HepG2 (cell line): ENCODE measurements at regions not wholly inside any gene's neighbourhood (a gene's known extent, or its start where the extent isn't known, plus 50 kb on each side); places are given as distances from the start of the nearest gene placed in this dataset.

Source experiments
- CCDC6 ChIP-seq: sonication (generic); formaldehyde crosslinking; IDR thresholded peaks from 2 replicates; pipeline ENCODE4 v1.8.1; 2022; ENCODE audit warnings: mild to moderate bottlenecking, missing genetic modification reagents, moderate library complexity
- EZH2 ChIP-seq: conservative IDR thresholded peaks from 2 replicates; pipeline ENCODE4 v1.6.1; 2012; ENCODE audit warnings: mild to moderate bottlenecking, low read depth, low read length, moderate library complexity
- LCORL ChIP-seq, 2 experiments: fragments of 450-650 bp in 1 of 2; sonication (generic) in 1 of 2; formaldehyde crosslinking in 1 of 2; IDR thresholded peaks; 2 replicates each; pipeline versions ENCODE4 v1.5.0 to v1.6.1; 2017 to 2020; ENCODE audit warnings: antibody characterized with exemption in 1 of 2, missing genetic modification reagents in 1 of 2
- MED1 ChIP-seq: sonication (generic); formaldehyde crosslinking; IDR thresholded peaks from 2 replicates; pipeline ENCODE4 v1.4.0; 2020; ENCODE audit warnings: missing genetic modification reagents
- SIN3A ChIP-seq: IDR thresholded peaks from 2 replicates; pipeline ENCODE4 v1.6.1; 2011; ENCODE audit warnings: low read depth, mild to moderate bottlenecking, control low read depth, low read length, borderline replicate concordance
- YY1 ChIP-seq: IDR thresholded peaks from 2 replicates; pipeline ENCODE4 v1.6.1; 2011; ENCODE audit warnings: low read length, low read depth, moderate library complexity, mild to moderate bottlenecking; ENCODE audit not compliant: insufficient read depth, insufficient replicate concordance
- TF ChIP-seq, protein P1 (sequence below): sonication (generic); formaldehyde crosslinking; IDR thresholded peaks from 2 replicates; pipeline ENCODE4 v1.5.0; 2020; ENCODE audit warnings: mild to moderate bottlenecking, missing genetic modification reagents, moderate library complexity
- TF ChIP-seq, protein P2 (sequence below): sonication (generic); formaldehyde crosslinking; IDR thresholded peaks from 2 replicates; pipeline ENCODE4 v1.5.0; 2020; ENCODE audit warnings: mild to moderate bottlenecking, missing genetic modification reagents
- TF ChIP-seq, protein P3 (sequence below): sonication (generic); formaldehyde crosslinking; IDR thresholded peaks from 2 replicates; pipeline ENCODE4 v1.5.0; 2020; ENCODE audit warnings: missing genetic modification reagents, mild to moderate bottlenecking, borderline replicate concordance

DNA sequence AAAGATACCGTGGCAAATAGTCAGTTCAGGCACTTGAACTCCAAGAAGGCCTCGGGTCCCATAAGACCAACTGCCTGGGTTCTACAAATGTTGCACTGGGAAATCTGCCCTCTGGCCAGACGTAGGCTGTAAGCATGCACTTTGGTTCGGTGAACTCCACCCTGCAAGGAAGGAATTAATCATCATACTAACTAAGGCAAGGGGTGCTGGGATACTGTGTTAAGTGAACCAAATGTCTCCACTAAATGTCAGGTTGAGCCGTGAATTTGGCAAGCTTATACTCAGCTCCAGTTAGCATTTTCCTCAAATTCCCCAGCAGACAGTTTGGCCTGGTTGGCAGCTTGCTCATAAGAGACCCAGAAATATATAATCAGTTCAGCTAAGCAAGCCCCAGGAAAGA is 385.9 kb downstream of the GPATCH2 start:
- TF ChIP-seq CCDC6 (CRISPR knock-in tag) (no peak), YY1 (no peak), EZH2 (no peak), SIN3A (no peak), LCORL (IDR thresholded peaks at IDR 0.05) (no peak), LCORL (CRISPR knock-in tag; IDR thresholded peaks at IDR 0.05) (no peak), MED1 (no peak)
- TF ChIP-seq, protein P1, sequence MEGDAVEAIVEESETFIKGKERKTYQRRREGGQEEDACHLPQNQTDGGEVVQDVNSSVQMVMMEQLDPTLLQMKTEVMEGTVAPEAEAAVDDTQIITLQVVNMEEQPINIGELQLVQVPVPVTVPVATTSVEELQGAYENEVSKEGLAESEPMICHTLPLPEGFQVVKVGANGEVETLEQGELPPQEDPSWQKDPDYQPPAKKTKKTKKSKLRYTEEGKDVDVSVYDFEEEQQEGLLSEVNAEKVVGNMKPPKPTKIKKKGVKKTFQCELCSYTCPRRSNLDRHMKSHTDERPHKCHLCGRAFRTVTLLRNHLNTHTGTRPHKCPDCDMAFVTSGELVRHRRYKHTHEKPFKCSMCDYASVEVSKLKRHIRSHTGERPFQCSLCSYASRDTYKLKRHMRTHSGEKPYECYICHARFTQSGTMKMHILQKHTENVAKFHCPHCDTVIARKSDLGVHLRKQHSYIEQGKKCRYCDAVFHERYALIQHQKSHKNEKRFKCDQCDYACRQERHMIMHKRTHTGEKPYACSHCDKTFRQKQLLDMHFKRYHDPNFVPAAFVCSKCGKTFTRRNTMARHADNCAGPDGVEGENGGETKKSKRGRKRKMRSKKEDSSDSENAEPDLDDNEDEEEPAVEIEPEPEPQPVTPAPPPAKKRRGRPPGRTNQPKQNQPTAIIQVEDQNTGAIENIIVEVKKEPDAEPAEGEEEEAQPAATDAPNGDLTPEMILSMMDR (CRISPR knock-in tag) = no peak
- TF ChIP-seq, protein P2, sequence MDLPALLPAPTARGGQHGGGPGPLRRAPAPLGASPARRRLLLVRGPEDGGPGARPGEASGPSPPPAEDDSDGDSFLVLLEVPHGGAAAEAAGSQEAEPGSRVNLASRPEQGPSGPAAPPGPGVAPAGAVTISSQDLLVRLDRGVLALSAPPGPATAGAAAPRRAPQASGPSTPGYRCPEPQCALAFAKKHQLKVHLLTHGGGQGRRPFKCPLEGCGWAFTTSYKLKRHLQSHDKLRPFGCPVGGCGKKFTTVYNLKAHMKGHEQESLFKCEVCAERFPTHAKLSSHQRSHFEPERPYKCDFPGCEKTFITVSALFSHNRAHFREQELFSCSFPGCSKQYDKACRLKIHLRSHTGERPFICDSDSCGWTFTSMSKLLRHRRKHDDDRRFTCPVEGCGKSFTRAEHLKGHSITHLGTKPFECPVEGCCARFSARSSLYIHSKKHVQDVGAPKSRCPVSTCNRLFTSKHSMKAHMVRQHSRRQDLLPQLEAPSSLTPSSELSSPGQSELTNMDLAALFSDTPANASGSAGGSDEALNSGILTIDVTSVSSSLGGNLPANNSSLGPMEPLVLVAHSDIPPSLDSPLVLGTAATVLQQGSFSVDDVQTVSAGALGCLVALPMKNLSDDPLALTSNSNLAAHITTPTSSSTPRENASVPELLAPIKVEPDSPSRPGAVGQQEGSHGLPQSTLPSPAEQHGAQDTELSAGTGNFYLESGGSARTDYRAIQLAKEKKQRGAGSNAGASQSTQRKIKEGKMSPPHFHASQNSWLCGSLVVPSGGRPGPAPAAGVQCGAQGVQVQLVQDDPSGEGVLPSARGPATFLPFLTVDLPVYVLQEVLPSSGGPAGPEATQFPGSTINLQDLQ (CRISPR knock-in tag) = no peak
- TF ChIP-seq, protein P3, sequence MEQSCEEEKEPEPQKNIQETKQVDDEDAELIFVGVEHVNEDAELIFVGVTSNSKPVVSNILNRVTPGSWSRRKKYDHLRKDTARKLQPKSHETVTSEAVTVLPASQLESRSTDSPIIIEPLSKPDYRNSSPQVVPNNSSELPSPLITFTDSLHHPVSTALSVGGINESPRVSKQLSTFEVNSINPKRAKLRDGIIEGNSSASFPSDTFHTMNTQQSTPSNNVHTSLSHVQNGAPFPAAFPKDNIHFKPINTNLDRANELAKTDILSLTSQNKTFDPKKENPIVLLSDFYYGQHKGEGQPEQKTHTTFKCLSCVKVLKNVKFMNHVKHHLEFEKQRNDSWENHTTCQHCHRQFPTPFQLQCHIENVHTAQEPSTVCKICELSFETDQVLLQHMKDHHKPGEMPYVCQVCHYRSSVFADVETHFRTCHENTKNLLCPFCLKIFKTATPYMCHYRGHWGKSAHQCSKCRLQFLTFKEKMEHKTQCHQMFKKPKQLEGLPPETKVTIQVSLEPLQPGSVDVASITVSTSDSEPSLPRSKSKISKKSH (CRISPR knock-in tag) = no peak
